ENCODE measurements at regions not wholly inside any gene's neighbourhood (a gene's known extent, or its start where the extent isn't known, plus 50 kb on each side); places are given as distances from the start of the nearest gene placed in this dataset.

GRCh38 chr15:39084674-39085530, 496.0 kb upstream of the THBS1 start:
- no peak for DNase-seq (ENCODE audit: low spot score)

- DNase-seq (ENCODE audit: low spot score), result no peak
These were observed 494.2 kb upstream of the THBS1 start for GRCh38 chr15:39086641-39087040.

GRCh38 chr15:39088156-39088555, 492.7 kb upstream of the THBS1 start:
- DNase-seq (ENCODE audit: low spot score), result no peak

DNA sequence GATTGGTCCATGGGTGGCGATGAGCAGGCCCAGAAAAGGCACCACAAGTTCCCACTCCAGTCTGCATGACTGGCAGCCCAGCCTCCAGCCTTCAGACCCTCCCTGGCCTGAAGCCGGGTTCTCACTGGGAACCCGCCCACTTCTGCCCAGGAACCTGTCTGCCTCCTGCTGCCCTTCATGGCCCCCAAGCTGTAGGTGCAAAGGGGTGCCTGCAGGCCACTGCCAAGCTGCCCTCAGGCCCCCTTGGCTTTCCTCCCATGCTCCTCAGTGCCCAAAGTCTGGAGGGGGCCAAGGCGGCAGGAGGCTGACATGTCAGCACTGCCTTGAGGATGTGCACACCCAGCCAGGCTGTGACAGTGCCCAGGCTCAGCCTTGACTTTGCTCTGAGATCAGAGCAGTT, 488.5 kb upstream of the THBS1 start:
- no peak for DNase-seq (ENCODE audit: low spot score)

- no peak for DNase-seq (ENCODE audit: low spot score)
These were observed 488.1 kb upstream of the THBS1 start for GRCh38 chr15:39092761-39093160.

- no peak for DNase-seq (ENCODE audit: low spot score)
These were observed 486.8 kb upstream of the THBS1 start for GRCh38 chr15:39094116-39094515.

GRCh38 chr15:39095218-39095879, 485.5 kb upstream of the THBS1 start:
- DNase-seq (ENCODE audit: low spot score), result no peak

DNA sequence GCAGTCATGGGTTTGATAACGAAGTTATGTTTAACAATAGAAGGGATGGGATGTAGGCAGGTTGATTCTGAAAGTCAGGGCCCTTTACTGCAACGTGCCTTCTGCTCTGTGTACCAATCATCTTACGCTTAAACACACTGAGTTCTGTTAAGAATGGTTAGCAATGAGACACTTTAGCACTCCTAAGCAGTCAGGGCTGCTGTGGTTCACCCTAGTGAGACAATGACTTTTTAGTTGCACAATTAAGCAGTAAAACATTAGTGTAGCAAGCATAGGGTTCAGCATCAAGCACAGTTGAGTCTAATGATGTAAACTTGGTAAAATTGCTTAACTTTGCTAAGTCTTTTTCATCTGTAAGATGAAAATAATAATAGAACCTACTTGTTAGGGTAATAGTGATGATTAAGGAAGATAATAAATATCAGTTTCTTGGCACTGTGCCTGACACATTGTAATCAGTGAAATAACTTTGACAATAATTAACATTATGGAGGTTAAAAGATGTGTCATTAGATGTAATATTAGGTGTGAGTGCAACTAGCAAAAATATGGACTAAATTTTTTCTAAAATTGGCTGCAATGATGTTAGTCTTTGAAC, 484.2 kb upstream of the THBS1 start:
- no peak for DNase-seq (ENCODE audit: low spot score)

- DNase-seq (ENCODE audit: low spot score), result no peak
These were observed 481.4 kb upstream of the THBS1 start for GRCh38 chr15:39099524-39099923.

DNA sequence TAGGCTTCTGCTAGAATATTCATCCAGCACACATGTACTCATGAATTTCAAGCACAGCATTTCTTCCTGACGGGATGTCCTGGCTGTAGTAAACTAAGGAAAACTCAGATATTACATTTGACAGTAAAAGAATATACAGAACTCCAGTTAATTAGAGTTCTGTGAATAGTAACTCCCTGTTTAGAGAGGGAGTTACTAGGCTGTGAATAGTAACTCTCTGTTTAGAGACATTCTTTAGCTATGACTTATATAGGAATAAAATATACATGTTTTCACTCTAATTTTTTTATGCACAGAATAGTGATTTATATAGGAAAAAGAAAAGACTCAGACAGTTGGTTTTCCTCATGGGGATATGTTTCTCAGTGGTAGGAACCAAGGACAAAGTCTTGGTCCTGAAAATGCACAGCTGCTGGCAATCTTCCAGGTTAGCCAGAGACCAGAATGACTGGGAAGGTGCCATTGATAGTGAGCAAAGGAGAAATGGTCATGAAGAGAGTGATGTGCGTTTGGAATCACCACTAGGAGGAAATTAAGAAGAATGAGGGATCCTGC, 480.7 kb upstream of the THBS1 start:
- no peak for DNase-seq (ENCODE audit: low spot score)

- no peak for DNase-seq (ENCODE audit: low spot score)
These were observed 478.4 kb upstream of the THBS1 start for GRCh38 chr15:39102431-39102830.

- DNase-seq (ENCODE audit: low spot score), result no peak
These were observed 473.9 kb upstream of the THBS1 start for GRCh38 chr15:39106950-39107349.

- no peak for DNase-seq (ENCODE audit: low spot score)
These were observed 472.9 kb upstream of the THBS1 start for GRCh38 chr15:39108021-39108420.

DNA sequence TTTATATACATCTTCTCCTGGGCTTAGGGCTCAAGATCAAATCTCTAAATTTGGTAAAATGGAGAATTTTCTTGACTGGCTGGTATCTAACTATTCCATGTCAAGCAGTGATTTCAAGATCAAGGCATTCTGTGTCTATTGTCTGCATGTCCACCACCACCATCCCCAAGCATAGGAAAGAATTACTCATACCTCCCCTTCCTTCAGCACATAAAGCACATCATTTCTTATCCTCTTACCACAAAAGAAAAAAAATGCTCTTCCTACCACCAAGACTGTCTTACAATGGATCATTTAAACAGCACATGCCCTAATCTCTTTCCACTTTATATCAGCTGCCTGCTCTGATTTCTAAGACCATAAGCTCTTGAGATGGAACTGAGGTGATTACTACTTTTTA, 470.5 kb upstream of the THBS1 start:
- DNase-seq (ENCODE audit: low spot score), result no peak

DNA sequence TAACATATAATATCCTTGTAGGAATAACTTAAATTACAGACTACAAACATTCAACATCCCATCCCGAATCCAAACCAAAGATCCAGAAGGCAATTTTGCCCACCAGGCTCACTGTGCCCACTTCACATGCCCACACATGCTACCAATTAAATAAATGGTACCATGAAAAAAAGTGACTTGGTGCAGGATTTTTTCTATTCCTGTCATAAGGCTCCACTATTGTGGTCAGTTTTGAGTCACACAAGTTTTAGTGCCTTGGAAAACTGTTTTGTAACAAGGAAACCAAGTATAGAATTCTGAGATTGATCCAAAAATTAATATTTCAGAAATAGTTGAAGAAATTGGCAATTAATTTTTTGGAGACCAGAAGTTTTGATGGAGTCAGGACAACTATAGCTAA, 470.1 kb upstream of the THBS1 start:
- DNase-seq (ENCODE audit: low spot score), result no peak

GRCh38 chr15:39113741-39114140, 467.1 kb upstream of the THBS1 start:
- DNase-seq (ENCODE audit: low spot score), result no peak

- no peak for DNase-seq (ENCODE audit: low spot score)
These were observed 466.0 kb upstream of the THBS1 start for GRCh38 chr15:39114690-39115378.

- no peak for DNase-seq (ENCODE audit: low spot score)
These were observed 465.4 kb upstream of the THBS1 start for GRCh38 chr15:39115379-39116057.

- no peak for DNase-seq (ENCODE audit: low spot score)
These were observed 462.4 kb upstream of the THBS1 start for GRCh38 chr15:39118510-39118909.

DNA sequence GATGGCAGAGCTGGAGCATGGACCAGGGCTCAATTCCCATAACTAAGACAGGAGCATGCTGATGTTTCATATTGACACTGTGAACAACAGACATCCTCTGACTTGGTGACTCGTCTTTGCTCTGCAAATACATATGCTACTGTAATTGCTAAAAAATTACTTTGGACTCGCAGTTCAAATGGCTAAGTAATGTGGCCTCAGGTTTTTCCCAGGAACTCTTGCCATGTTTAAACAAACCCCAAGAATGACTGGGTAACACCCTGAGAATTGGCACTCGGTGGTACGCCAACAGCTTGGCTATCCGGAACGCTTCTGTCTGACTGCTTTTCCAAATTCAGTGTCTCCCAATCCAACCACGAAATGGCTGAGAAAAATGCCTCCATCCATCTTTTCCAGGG, 456.7 kb upstream of the THBS1 start:
- DNase-seq (ENCODE audit: low spot score), result no peak

- DNase-seq (ENCODE audit: low spot score), result no peak
These were observed 456.2 kb upstream of the THBS1 start for GRCh38 chr15:39124553-39125171.
